Sigmoid colon (tissue), 6 donors: ENCODE measurements at regions not wholly inside any gene's neighbourhood (a gene's known extent, or its start where the extent isn't known, plus 50 kb on each side); places are given as distances from the start of the nearest gene placed in this dataset.

Source experiments
- DNase-seq: peaks from one replicate; pipeline ENCODE4 v3.0.0-alpha.2; 2019
- H3K27ac ChIP-seq, 4 donors: fragments of 200-600 bp; sonication (generic); one replicate each; pipeline ENCODE4 v1.5.1; 2016 to 2019; ENCODE audit warnings: mild to moderate bottlenecking in 1 of 4
- H3K27me3 ChIP-seq, 3 donors: fragments of 200-600 bp; sonication (generic); one replicate each; pipeline ENCODE4 v1.5.1; 2019; ENCODE audit warnings: mild to moderate bottlenecking in 1 of 3
- H3K36me3 ChIP-seq, 4 donors: fragments of 200-600 bp; sonication (generic); one replicate each; pipeline ENCODE4 v1.5.1; 2016 to 2019
- H3K4me1 ChIP-seq, 4 donors: fragments of 200-600 bp; sonication (generic); one replicate each; pipeline ENCODE4 v1.5.1; 2017 to 2019
- H3K4me3 ChIP-seq, 4 donors: fragments of 200-600 bp; sonication (generic); one replicate each; pipeline ENCODE4 v1.5.1; 2017 to 2019; ENCODE audit warnings: mild to moderate bottlenecking in 2 of 4, moderate library complexity in 1 of 4
- H3K9me3 ChIP-seq, 4 donors: fragments of 200-600 bp in 3 of 4; sonication (generic) in 3 of 4; one replicate each; pipeline versions ENCODE4 v1.5.1 to v1.6.1; 2013 to 2019
- EP300 ChIP-seq, 4 donors: sonication (generic); formaldehyde crosslinking; IDR thresholded peaks; one replicate each; pipeline ENCODE4 v1.6.1; 2017; ENCODE audit warnings: antibody characterized with exemption in 4 of 4
- POLR2A ChIP-seq, 2 donors: fragments of 450-650 bp; IDR thresholded peaks; one replicate each; pipeline ENCODE4 v1.6.1; 2016; ENCODE audit warnings: antibody characterized with exemption in 2 of 2, mild to moderate bottlenecking in 2 of 2, moderate library complexity in 2 of 2
- POLR2AphosphoS5 ChIP-seq, 4 donors: sonication (generic); formaldehyde crosslinking; IDR thresholded peaks; one replicate each; pipeline ENCODE4 v1.6.1; 2017; ENCODE audit warnings: antibody characterized with exemption in 4 of 4
- WGBS, 2 donors: extraction: QIAGEN DNeasy Blood & Tissue Kit; methylation state at CpG; one replicate each; pipeline ENCODE4 v1.1.7; 2013; 5-methylcytosine and 5-hydroxymethylcytosine counted together
- intact Hi-C: fragments of 100-400 bp; cut with DNase I; formaldehyde crosslinking; loops from one replicate; pipeline ENCODE4 v1.15.1; 2023
- TF ChIP-seq, protein P1 (sequence below), 4 experiments: fragments of 450-650 bp in 3 of 4; fragments of 200-600 bp in 1 of 4; IDR thresholded peaks; one replicate each; pipeline ENCODE4 v1.5.1; 2016 to 2019; ENCODE audit warnings: antibody characterized with exemption in 4 of 4, mild to moderate bottlenecking in 3 of 4, moderate library complexity in 2 of 4
- donor health status: healthy with polysubstance abuse.
- donor health status: healthy.

DNA sequence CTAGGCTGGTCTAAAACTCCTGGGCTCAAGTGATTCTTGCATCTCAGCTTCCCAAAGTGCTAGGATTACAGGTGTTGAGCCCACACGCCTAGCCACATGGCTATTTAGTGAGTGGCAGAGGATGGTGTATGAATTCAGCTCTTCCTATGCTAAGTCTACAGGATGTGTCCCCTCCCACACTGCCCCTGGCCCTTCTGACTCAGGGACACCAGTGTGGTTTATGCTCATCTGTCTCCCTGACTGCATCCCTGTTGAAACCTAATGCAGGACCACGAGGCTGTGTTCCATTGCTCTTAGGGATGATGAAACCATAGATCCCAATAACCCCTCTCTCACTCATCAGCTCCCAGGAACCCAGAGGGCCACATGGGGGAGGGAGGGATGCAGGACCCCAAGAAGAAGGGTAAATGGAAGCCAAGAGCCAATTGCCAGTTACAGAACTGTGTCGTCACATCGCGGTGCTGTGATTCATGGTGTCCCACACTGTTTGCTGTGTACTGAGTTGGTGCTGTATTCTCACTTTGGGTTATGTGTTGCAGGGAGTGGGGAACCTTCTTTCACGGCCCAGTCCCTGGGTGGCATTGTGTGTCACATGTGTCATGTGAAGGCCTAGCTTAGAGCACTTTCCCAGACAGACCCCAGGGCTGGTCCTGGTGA is 102.9 kb upstream of the HAAO start:
- no peak for DNase-seq
- no peak overlapping the region for H3K4me3 ChIP-seq
- peaks cover 0 to 8% (median 0%) of the 10 kb centered on the region in 4 donors for H3K4me1 ChIP-seq
- WGBS, 2 donors, result 92 to 95% methylated on average over 6 of the region's 6 CpGs
- H3K9me3 ChIP-seq, result no peaks in the 10 kb centered on the region
- intact Hi-C loops, result no loop called here
- TF ChIP-seq EP300 (IDR thresholded peaks at IDR 0.05) (no peak), POLR2A (IDR thresholded peaks at IDR 0.05) (no peak), POLR2AphosphoS5 (IDR thresholded peaks at IDR 0.05) (no peak)
- TF ChIP-seq, protein P1, sequence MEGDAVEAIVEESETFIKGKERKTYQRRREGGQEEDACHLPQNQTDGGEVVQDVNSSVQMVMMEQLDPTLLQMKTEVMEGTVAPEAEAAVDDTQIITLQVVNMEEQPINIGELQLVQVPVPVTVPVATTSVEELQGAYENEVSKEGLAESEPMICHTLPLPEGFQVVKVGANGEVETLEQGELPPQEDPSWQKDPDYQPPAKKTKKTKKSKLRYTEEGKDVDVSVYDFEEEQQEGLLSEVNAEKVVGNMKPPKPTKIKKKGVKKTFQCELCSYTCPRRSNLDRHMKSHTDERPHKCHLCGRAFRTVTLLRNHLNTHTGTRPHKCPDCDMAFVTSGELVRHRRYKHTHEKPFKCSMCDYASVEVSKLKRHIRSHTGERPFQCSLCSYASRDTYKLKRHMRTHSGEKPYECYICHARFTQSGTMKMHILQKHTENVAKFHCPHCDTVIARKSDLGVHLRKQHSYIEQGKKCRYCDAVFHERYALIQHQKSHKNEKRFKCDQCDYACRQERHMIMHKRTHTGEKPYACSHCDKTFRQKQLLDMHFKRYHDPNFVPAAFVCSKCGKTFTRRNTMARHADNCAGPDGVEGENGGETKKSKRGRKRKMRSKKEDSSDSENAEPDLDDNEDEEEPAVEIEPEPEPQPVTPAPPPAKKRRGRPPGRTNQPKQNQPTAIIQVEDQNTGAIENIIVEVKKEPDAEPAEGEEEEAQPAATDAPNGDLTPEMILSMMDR (IDR thresholded peaks at IDR 0.05), result no peak
- no peaks in the 10 kb centered on the region for H3K27me3 ChIP-seq
- no peak overlapping the region for H3K27ac ChIP-seq
- H3K36me3 ChIP-seq, result no peaks in the 10 kb centered on the region

DNA sequence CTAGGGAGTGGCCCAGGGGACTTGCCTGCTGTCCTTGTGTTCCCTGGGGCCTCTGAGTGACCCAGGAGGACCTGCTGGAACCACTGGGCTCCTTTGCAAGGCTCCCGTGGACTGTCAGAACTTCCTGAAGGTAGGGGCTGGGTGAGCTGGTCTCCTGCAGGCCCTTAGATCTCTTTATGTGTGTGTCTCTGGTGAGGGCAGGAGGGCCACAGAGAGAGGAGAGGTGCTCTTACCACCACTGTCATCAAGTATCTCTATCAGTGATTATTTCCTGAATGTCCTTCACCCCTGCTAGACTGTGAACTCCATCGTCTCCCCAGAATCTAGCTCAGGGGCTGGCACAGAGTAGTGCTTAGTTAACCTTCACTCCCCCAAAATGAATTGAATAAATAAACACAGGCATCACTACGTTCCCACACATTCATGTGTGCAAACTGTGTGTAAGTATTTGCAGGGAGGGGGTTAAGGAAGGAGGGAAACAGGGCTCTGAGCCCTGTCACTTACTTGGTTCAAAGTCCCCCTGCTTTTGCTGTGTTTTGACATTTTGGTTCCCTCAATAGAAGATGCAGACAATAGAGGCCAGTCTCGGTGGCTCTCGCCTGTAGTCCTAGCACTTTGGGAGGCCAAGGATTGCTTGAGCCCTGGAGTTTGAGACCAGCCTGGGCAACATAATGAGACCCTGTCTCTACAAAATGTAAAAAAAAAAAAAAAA is 100.8 kb upstream of the HAAO start:
- intact Hi-C loops, result no loop called here
- Histone ChIP-seq H3K4me1 (peaks cover 0 to 8% (median 0%) of the 10 kb centered on the region in 4 donors), H3K4me3 (no peak overlapping the region), H3K36me3 (no peaks in the 10 kb centered on the region), H3K27me3 (no peaks in the 10 kb centered on the region), H3K27ac (no peak overlapping the region), H3K9me3 (peaks cover 0 to 4% (median 0%) of the 10 kb centered on the region in 4 donors)
- 82 to 90% methylated on average over 5 of the region's 5 CpGs for WGBS, 2 donors
- TF ChIP-seq POLR2A (IDR thresholded peaks at IDR 0.05), result no peak
- no peak for TF ChIP-seq EP300 (IDR thresholded peaks at IDR 0.05)
- no peak for TF ChIP-seq POLR2AphosphoS5 (IDR thresholded peaks at IDR 0.05)
- TF ChIP-seq, protein P1 (IDR thresholded peaks at IDR 0.05), result no peak
- no peak for DNase-seq

DNA sequence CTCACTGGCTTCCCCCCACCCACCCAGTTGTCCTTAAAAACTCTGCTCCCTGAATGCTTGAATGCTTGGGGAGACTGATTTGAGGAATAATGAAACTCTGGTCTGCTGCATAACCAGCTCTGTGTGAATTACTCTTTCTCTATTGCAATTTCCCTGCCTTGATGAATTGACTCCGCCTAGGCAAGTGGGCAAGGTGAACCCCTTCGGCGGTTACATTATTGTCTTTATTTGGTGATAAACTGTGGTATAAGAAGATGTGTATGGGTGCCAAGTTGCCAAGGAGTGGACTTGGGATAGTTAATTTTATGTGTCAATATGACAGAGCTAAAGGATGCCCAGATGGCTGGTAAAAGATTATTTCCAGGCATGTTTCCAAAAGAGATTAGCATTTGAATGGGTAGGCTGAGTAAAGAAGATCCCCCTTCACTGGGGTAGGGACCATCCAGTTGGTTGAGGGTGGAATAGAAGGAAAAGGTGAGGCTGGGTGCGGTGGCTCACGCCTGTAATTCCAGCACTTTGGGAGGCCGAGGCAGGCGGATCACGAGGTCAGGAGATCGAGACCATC is 98.5 kb upstream of the HAAO start:
- H3K4me3 ChIP-seq, result no peak overlapping the region
- WGBS, 2 donors, result 94 to 98% methylated on average over 9 of the region's 9 CpGs
- no peaks in the 10 kb centered on the region for H3K4me1 ChIP-seq
- intact Hi-C loops, result no loop called here
- no peaks in the 10 kb centered on the region for H3K36me3 ChIP-seq
- peaks cover 0 to 4% (median 0%) of the 10 kb centered on the region in 4 donors for H3K9me3 ChIP-seq
- TF ChIP-seq POLR2AphosphoS5 (IDR thresholded peaks at IDR 0.05), result no peak
- no peaks in the 10 kb centered on the region for H3K27me3 ChIP-seq
- no peak overlapping the region for H3K27ac ChIP-seq
- no peak for DNase-seq

DNA sequence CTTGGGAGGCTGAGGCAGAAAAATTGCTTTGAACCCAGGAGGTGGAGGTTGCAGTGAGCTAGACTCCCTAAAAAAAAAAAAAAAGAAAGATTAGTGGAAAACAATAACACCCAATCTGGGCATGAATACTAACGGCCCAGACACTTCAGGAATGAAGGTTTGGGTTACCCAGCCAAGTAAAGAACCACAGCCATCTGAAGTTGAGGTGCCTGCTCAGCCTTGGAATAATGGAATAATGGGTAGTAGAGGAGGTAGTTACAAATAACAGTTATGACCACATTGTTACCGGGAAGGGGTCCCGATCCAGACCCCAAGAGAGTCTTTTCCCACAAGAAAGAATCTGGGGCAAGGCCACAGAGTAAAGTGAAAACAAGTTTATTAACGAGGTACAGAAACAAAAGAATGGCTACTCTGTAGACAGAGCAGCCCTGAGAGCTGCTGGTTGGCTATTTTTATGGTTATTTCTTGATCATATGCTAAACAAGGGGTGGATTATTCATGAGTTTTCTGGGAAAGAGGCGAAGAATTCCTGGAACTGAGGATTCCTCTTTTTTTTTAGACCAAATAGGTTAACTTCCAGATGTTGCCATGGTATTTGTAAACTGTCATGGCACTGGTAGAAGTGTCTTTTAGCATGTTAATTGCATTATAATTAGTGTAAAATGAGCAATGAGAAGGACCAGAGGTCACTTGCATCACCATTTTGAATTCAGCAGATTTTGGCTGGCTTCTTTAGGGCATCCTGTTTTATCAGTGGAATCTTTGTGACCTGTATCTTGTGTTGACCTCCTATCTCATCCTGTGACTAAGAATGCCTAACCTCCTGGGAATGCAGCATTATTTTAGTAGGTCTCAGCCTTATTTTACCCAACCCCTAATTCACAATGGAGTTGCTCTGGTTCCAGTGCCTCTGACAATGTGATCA is 96.2 kb upstream of the HAAO start:
- intact Hi-C loops, result no loop called here
- Histone ChIP-seq H3K4me1 (no peaks in the 10 kb centered on the region), H3K9me3 (peaks cover 0 to 4% (median 0%) of the 10 kb centered on the region in 4 donors), H3K4me3 (no peak overlapping the region), H3K27ac (no peak overlapping the region), H3K36me3 (no peaks in the 10 kb centered on the region), H3K27me3 (no peaks in the 10 kb centered on the region)
- no peak for TF ChIP-seq POLR2AphosphoS5 (IDR thresholded peaks at IDR 0.05)
- no peak for TF ChIP-seq POLR2A (IDR thresholded peaks at IDR 0.05)
- no peak for TF ChIP-seq EP300 (IDR thresholded peaks at IDR 0.05)
- TF ChIP-seq, protein P1 (IDR thresholded peaks at IDR 0.05), result no peak
- WGBS, 2 donors, result 87 to 91% methylated on average over 5 of the region's 5 CpGs
- DNase-seq, result no peak
